ENCODE measurements at regions not wholly inside any gene's neighbourhood (a gene's known extent, or its start where the extent isn't known, plus 50 kb on each side); places are given as distances from the start of the nearest gene placed in this dataset.
"Not testable (repeated sequence)": the region's sequence is repeated elsewhere in the genome, so short reads cannot be mapped to it uniquely, and the experiment has no call there.

DNA sequence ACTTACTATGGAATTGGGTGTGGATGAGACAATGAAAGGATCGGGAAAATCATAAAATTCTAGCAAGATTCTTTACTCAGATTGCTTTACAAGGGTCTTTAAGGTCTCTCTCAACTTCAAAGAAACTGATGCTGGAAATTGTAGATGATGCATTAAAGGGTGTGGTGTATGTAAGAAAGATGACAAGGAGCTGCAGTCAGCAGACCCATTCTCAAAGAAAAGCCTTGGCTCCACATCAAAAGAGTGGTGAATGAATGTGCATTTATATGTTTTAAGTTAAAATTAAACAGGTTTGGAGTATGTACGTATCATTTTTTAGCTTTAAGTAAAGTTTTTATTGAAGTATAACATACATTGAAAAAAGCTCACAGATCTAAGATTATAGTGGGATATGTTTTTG lies 194.5 kb downstream of the C12orf75 start:
- peaks cover 20% of the 10 kb centered on the region for H3K9me3 Mint-ChIP-seq

DNA sequence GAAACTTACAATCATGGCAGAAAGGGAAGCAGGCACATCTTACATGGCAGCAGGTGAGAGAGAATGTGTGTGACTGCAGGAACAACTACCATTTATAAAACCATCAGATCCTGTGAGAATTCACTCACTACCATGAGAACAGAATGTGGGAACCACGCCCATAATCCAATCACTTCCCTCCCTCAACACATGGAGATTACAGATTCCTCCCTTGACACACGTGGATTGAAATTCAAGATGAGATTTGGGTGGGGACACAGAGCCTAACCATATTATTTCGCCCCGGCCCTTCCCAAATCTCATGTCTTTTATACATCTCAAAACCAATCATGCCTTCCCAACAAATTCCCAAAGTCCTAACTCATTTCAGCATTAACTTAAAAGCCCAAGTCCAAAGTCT lies 203.6 kb downstream of the C12orf75 start:
- H3K4me1 Mint-ChIP-seq: peaks cover 6% of the 10 kb centered on the region
- TF ChIP-seq CTCF (IDR thresholded peaks at IDR 0.05): no peak
- no peak overlapping the region for H3K27ac Mint-ChIP-seq
- no peak overlapping the region for H3K4me3 Mint-ChIP-seq
- H3K36me3 Mint-ChIP-seq (ENCODE audit: low read depth): peaks cover 28% of the 10 kb centered on the region
- no peak for DNase-seq
- peaks cover 3% of the 10 kb centered on the region for H3K27me3 Mint-ChIP-seq (ENCODE audit: low read depth, poor library complexity)
- H3K9me3 Mint-ChIP-seq: peaks cover 55% of the 10 kb centered on the region

More for the DNA sequence above, 194.5 kb downstream of the C12orf75 start:
- Mint-ChIP-seq H3K36me3 (ENCODE audit: low read depth) (peaks cover 5% of the 10 kb centered on the region), H3K4me1 (peaks cover 18% of the 10 kb centered on the region), H3K27ac (no peak overlapping the region), H3K27me3 (ENCODE audit: low read depth, poor library complexity) (no peaks in the 10 kb centered on the region), H3K4me3 (no peak overlapping the region)
- no peak for TF ChIP-seq CTCF (IDR thresholded peaks at IDR 0.05)
- no peak for DNase-seq

DNA sequence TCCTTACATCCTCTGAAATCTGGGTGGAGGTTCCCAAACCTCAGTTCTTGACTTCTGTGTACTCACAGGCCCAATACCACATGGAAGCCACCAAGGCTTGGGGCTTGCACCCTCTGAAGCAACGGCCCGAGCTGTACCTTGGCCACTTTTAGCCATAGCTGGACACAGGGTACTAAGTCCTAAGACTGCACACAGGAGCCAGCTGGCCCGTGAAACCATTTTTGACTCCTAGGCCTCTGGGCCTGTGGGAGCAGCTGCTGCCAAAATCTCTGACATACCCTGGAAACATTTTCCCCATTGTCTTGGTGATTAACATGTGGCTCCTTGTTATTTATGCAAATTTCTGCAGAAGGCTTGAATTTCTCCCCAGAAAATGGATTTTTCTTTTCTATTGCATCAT lies 204.5 kb downstream of the C12orf75 start:
- H3K4me3 Mint-ChIP-seq; H3K27me3 Mint-ChIP-seq (ENCODE audit: low read depth, poor library complexity); H3K27ac Mint-ChIP-seq; DNase-seq: not testable (repeated sequence)
- H3K9me3 Mint-ChIP-seq: peaks cover 59% of the 10 kb centered on the region
- H3K4me1 Mint-ChIP-seq: peaks cover 14% of the 10 kb centered on the region
- H3K36me3 Mint-ChIP-seq (ENCODE audit: low read depth): peaks cover 28% of the 10 kb centered on the region

DNA sequence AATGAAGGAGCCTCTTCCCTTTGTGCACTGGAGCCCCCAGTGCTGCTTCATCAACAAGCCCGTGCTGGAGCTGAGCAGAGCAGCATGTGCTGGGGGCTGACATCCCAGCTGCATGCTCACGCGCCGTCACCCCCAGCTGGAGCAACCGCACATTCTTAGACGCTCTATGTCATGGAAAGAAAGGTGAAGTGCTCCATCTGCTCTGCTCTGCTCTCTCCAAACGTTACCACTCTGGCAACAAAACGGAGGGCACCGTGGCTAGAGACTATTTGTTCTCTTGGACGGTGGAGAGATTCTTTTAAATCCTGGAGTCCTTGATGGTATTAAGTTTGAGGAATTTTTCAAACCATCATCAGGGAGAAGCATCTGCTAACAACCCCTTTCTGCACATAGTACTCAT lies 208.4 kb downstream of the C12orf75 start:
- peaks cover 67% of the 10 kb centered on the region for H3K9me3 Mint-ChIP-seq

GRCh38 chr12:105539735-105540134 lies 209.2 kb downstream of the C12orf75 start:
- no peak for DNase-seq
- TF ChIP-seq CTCF (IDR thresholded peaks at IDR 0.05): no peak
- Mint-ChIP-seq H3K4me1 (peaks cover 14% of the 10 kb centered on the region), H3K27ac (no peak overlapping the region), H3K27me3 (ENCODE audit: low read depth, poor library complexity) (peaks cover 6% of the 10 kb centered on the region), H3K4me3 (no peak overlapping the region), H3K9me3 (peaks cover 62% of the 10 kb centered on the region), H3K36me3 (ENCODE audit: low read depth) (peaks cover 10% of the 10 kb centered on the region)

More for the DNA sequence above, 208.4 kb downstream of the C12orf75 start:
- Mint-ChIP-seq H3K4me3 (no peak overlapping the region), H3K27ac (no peak overlapping the region), H3K27me3 (ENCODE audit: low read depth, poor library complexity) (peaks cover 6% of the 10 kb centered on the region), H3K36me3 (ENCODE audit: low read depth) (peaks cover 17% of the 10 kb centered on the region), H3K4me1 (peaks cover 14% of the 10 kb centered on the region)
- TF ChIP-seq CTCF (IDR thresholded peaks at IDR 0.05): no peak
- DNase-seq: no peak

DNA sequence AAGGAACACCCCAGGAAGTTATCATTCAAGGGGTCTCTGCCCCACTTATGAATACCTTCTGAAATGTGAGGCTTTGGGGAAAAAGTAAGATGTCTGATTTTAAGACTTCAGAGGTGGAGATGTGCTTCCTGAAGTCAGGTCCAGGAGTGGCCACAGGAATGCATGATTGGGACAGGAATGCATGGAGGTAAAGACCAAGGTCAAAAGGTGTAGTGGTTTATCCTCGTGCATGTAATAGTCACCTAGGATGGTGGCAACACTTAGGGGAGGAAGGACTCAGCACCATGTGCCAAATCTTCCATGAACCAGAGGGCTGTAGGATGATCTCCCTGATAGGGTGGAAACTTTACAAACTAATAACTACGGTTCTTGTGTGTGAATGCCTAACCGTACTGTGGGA lies 217.3 kb downstream of the C12orf75 start:
- H3K27me3 Mint-ChIP-seq (ENCODE audit: low read depth, poor library complexity): peaks cover 6% of the 10 kb centered on the region
- H3K36me3 Mint-ChIP-seq (ENCODE audit: low read depth): no peaks in the 10 kb centered on the region
- DNase-seq: no peak
- H3K4me3 Mint-ChIP-seq: no peak overlapping the region
- no peak overlapping the region for H3K27ac Mint-ChIP-seq
- peaks cover 21% of the 10 kb centered on the region for H3K9me3 Mint-ChIP-seq
- H3K4me1 Mint-ChIP-seq: peaks cover under 1% of the 10 kb centered on the region
- no peak for TF ChIP-seq CTCF (IDR thresholded peaks at IDR 0.05)
